ENCODE measurements at regions not wholly inside any gene's neighbourhood (a gene's known extent, or its start where the extent isn't known, plus 50 kb on each side); places are given as distances from the start of the nearest gene placed in this dataset.

GRCh38 chr3:152745646-152746045 is 89.3 kb upstream of the P2RY1 start:
- TF ChIP-seq CTCF (conservative IDR thresholded peaks at IDR 0.05; ENCODE audit: low read depth, low read length) = no peak
- H3K4me1 ChIP-seq (ENCODE audit: low read depth, poor library complexity, severe bottlenecking) = no peaks in the 10 kb centered on the region
- no peaks in the 10 kb centered on the region for H3K79me2 ChIP-seq (ENCODE audit: insufficient read depth, low read depth)
- H4K20me1 ChIP-seq (ENCODE audit: insufficient read depth) = no peaks in the 10 kb centered on the region
- no peak overlapping the region for H3K9ac ChIP-seq
- no peak overlapping the region for H3K4me2 ChIP-seq
- no peak overlapping the region for H2AFZ ChIP-seq (ENCODE audit: low read depth)
- no peaks in the 10 kb centered on the region for H3K27me3 ChIP-seq (ENCODE audit: insufficient read depth, low read depth)
- H3K27ac ChIP-seq = no peak overlapping the region
- no peak overlapping the region for H3K4me3 ChIP-seq (IDR thresholded peaks at IDR 0.05; ENCODE audit: insufficient read depth, low read depth, low read length)
- no peaks in the 10 kb centered on the region for H3K36me3 ChIP-seq (ENCODE audit: insufficient read depth)

DNA sequence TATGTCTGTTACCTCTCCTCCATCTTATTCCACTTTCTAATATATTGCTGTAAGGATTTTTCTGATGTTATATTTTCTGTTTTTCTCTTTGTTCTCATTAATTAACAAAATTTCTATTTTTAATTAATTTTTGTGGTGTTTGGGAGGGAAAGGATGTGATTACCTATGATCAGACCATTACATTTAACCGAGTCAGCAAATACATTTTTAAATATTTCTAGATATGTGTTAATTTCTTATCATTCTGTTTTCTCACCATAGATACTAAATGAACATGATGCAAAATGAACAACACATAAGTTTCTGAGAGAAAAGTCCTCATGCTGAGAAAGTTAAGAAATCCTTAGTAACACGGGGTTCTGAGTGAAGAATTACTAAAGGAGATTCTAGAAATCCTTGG is 80.6 kb upstream of the P2RY1 start:
- H4K20me1 ChIP-seq (ENCODE audit: insufficient read depth) = no peaks in the 10 kb centered on the region
- no peaks in the 10 kb centered on the region for H3K4me1 ChIP-seq (ENCODE audit: low read depth, poor library complexity, severe bottlenecking)
- H2AFZ ChIP-seq (ENCODE audit: low read depth) = no peak overlapping the region
- no peaks in the 10 kb centered on the region for H3K79me2 ChIP-seq (ENCODE audit: insufficient read depth, low read depth)
- TF ChIP-seq CTCF (conservative IDR thresholded peaks at IDR 0.05; ENCODE audit: low read depth, low read length) = no peak
- no peak overlapping the region for H3K27ac ChIP-seq
- H3K9ac ChIP-seq = no peak overlapping the region
- no peak overlapping the region for H3K4me2 ChIP-seq
- H3K27me3 ChIP-seq (ENCODE audit: insufficient read depth, low read depth) = no peaks in the 10 kb centered on the region
- H3K4me3 ChIP-seq (IDR thresholded peaks at IDR 0.05; ENCODE audit: insufficient read depth, low read depth, low read length) = no peak overlapping the region
- no peaks in the 10 kb centered on the region for H3K36me3 ChIP-seq (ENCODE audit: insufficient read depth)

GRCh38 chr3:152756807-152757206 is 78.1 kb upstream of the P2RY1 start:
- no peak overlapping the region for H3K27ac ChIP-seq
- TF ChIP-seq CTCF (conservative IDR thresholded peaks at IDR 0.05; ENCODE audit: low read depth, low read length) = no peak
- no peaks in the 10 kb centered on the region for H3K79me2 ChIP-seq (ENCODE audit: insufficient read depth, low read depth)
- H3K27me3 ChIP-seq (ENCODE audit: insufficient read depth, low read depth) = no peaks in the 10 kb centered on the region
- no peaks in the 10 kb centered on the region for H4K20me1 ChIP-seq (ENCODE audit: insufficient read depth)
- H3K4me1 ChIP-seq (ENCODE audit: low read depth, poor library complexity, severe bottlenecking) = no peaks in the 10 kb centered on the region
- no peaks in the 10 kb centered on the region for H3K36me3 ChIP-seq (ENCODE audit: insufficient read depth)
- no peak overlapping the region for H2AFZ ChIP-seq (ENCODE audit: low read depth)
- H3K9ac ChIP-seq = no peak overlapping the region
- H3K4me2 ChIP-seq = no peak overlapping the region
- no peak overlapping the region for H3K4me3 ChIP-seq (IDR thresholded peaks at IDR 0.05; ENCODE audit: insufficient read depth, low read depth, low read length)

DNA sequence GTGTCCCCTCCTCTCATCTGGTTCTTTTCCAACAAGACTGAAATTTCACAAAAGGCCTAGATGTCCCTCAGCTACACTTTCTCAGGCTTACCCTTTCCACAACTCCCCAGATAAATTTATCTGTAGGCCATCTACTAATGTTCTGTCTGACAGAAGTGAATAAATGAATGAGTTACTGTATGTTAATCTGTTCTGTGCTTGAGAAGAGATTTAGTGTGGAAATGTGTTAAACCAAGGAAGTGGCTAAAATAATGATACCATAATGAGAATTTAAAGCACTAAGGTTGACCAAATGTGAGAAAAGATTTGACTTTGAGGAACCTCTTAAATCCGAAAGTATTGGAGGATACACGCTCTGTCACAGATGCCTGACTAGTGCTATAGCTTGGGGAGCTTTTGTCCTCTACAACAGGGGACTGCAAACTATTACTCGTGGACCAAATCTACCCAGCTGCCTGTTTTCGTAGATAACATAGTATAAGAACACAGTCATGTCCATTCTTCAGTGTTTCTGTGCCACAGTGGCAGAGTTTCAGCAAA is 74.8 kb upstream of the P2RY1 start:
- no peaks in the 10 kb centered on the region for H3K79me2 ChIP-seq (ENCODE audit: insufficient read depth, low read depth)
- no peaks in the 10 kb centered on the region for H3K4me1 ChIP-seq (ENCODE audit: low read depth, poor library complexity, severe bottlenecking)
- H3K9ac ChIP-seq = no peak overlapping the region
- H3K27ac ChIP-seq = no peak overlapping the region
- no peaks in the 10 kb centered on the region for H3K36me3 ChIP-seq (ENCODE audit: insufficient read depth)
- no peak overlapping the region for H2AFZ ChIP-seq (ENCODE audit: low read depth)
- no peak overlapping the region for H3K4me2 ChIP-seq
- H3K27me3 ChIP-seq (ENCODE audit: insufficient read depth, low read depth) = no peaks in the 10 kb centered on the region
- no peak for TF ChIP-seq CTCF (conservative IDR thresholded peaks at IDR 0.05; ENCODE audit: low read depth, low read length)
- no peak overlapping the region for H3K4me3 ChIP-seq (IDR thresholded peaks at IDR 0.05; ENCODE audit: insufficient read depth, low read depth, low read length)
- H4K20me1 ChIP-seq (ENCODE audit: insufficient read depth) = no peaks in the 10 kb centered on the region
